ENCODE measurements at regions not wholly inside any gene's neighbourhood (a gene's known extent, or its start where the extent isn't known, plus 50 kb on each side); places are given as distances from the start of the nearest gene placed in this dataset.

- TF ChIP-seq GABPA (IDR thresholded peaks at IDR 0.05; ENCODE audit: low read depth): no peak
- TF ChIP-seq SPI1 (IDR thresholded peaks at IDR 0.05; ENCODE audit: borderline replicate concordance, low read depth): no peak
- TF ChIP-seq CTCF (IDR thresholded peaks at IDR 0.05; ENCODE audit: insufficient read depth, low read length): no peak
- no peak for TF ChIP-seq POLR2AphosphoS5 (IDR thresholded peaks at IDR 0.05; ENCODE audit: low read depth)
These were observed 162.6 kb upstream of the INTU start for GRCh38 chr4:127469959-127470809.

All from HL-60 (cell line).